ENCODE measurements at regions not wholly inside any gene's neighbourhood (a gene's known extent, or its start where the extent isn't known, plus 50 kb on each side); places are given as distances from the start of the nearest gene placed in this dataset.
A peak's percentile ranks its signal among the peaks of the same experiment; 100 is the strongest.

DNA sequence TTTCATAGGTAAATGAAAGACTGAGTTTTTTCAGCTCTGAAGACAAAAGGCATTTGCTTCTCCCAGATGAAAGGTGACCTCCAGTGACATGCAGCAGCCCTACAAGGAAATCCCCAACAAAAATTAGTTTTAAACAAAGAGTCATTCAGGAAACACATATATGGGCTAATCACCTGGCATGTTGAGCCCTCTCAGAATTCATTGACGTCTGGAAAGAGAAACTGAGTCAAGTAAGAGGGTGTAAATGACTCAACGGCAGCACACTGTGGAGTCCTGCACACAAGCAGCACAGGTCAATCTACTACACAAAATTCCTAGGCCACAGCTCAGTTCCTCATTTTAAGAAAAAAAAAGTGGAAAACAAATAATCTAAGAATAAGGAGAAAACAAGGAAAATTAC, 592.3 kb downstream of the EPHA7 start:
- DNase-seq (ENCODE audit: low read depth): no peak

DNA sequence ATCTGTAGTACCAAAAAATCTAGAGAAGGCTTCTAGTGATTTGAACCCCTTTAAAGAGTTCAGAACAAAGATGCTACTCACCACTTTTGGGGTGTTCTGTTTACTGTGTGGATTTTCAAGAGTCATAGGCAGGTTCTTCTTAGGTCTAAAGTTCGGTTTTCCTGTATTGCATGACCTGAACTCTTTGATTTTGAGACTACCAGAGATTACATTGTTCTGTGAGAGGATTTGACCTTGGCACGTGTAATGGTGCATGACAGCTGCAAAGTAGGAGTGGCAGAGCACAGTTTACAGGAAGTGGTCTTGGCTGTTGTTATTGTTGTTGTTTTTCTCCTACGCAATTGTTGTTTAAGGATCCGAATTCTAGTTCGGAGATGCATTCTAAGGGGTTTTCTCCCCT, 592.7 kb downstream of the EPHA7 start:
- no peak for DNase-seq (ENCODE audit: low read depth)

- no peak for DNase-seq (ENCODE audit: low read depth)
These were observed 597.1 kb downstream of the EPHA7 start for GRCh38 chr6:92822222-92822621.

GRCh38 chr6:92820601-92821000, 598.8 kb downstream of the EPHA7 start:
- no peak for DNase-seq (ENCODE audit: low read depth)

- DNase-seq (ENCODE audit: low read depth): no peak
These were observed 608.4 kb downstream of the EPHA7 start for GRCh38 chr6:92810913-92811312.

DNA sequence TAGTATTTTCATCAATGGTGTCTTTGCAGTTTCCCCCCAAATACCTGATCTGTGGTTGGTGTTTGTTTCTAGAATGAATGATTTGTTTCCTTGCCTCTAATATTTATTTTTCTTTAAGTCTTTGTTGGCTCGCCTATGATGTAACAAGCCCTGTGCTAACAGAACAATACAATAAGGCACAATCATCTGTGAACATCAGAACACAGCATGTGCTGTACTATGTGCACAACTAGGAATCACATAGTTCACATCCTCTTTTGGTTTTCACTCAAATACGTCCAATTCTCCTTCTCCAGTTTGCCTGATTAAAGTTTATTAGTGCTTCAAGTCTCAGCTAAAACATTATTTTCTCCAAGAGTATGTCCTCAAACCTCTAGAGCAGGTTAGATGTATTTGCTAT, 613.1 kb downstream of the EPHA7 start:
- no peak for DNase-seq (ENCODE audit: low read depth)

DNA sequence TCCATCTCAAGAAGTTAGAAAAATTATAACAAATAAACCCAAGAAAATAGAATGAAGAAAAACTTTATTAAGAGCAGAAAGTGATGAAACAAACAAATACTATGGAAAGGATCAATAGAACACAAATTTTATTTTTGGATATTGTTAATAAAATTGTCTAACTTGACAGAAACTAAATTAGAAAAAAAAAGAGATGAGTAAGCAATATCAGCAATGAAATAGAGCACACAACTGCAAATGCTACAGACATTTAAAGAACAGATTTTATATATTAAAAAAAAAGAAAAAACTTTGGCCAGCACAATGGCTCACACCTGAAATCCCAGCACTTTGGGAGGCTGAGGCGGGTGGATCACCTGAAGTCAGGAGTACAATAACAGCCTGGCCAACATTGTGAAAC, 628.0 kb downstream of the EPHA7 start:
- DNase-seq (ENCODE audit: low read depth): no peak

DNA sequence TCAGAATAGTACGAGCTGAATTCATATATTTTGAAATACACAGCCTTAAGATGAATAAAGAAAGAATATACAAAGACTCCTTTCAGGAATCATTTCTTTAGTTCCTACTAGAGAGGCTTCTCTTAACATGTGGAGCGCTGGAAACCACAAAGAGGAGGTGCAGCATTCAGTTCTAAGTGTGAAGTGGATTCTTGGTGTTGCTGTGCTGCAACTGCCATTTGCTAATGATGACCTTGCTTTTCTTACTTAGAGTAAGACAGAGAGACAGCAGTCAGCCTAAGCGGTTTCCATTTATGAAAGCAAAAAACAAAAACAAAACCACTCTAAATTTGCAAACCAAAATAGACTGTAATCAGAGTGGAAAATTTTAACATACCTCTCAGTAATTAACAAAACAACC, 629.0 kb downstream of the EPHA7 start:
- DNase-seq (ENCODE audit: low read depth): no peak

DNA sequence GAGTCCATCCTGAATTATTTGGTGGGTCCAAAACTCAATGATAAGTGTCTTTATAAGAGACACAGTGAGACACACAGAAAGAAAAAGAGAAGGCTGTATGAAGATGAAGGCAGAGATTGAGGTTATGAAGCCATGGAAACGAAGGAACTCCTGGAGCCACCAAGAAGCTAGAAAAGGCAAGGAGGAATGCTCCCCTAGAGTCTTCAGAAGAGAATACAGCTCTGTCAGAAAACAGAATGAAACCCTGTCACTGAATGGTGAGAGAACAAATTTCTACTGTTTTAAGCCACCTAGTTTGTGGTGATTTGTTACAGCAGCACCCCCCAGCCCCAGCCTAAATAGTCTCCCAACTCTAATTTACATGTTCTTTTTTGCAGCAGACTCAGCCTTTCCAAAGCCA, 635.1 kb downstream of the EPHA7 start:
- DNase-seq (ENCODE audit: low read depth): no peak

GRCh38 chr6:92779746-92780145, 639.6 kb downstream of the EPHA7 start:
- DNase-seq (ENCODE audit: low read depth): peak; percentile 1

GRCh38 chr6:92777146-92777740, 642.1 kb downstream of the EPHA7 start:
- DNase-seq (ENCODE audit: low read depth): no peak

DNA sequence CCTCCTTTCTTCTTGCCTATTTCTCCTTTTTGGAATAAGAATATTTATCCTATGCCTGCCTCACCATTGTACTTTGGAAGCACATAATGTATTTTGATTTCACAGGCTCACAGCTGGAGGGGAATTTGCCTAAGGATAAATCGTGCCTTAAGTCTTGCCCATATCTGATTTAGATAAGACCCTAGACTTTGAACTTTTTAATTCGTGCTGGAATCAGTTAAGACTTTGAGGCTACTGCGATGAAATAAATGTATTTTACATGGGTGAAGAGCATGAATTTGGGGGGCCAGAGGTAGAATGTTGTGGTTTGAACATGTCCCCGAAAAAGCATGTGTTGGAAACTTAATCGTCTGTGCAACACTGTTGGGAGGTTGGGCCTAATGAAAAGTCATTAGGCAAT, 648.8 kb downstream of the EPHA7 start:
- no peak for DNase-seq (ENCODE audit: low read depth)

GRCh38 chr6:92767101-92767500, 652.3 kb downstream of the EPHA7 start:
- no peak for DNase-seq (ENCODE audit: low read depth)

DNA sequence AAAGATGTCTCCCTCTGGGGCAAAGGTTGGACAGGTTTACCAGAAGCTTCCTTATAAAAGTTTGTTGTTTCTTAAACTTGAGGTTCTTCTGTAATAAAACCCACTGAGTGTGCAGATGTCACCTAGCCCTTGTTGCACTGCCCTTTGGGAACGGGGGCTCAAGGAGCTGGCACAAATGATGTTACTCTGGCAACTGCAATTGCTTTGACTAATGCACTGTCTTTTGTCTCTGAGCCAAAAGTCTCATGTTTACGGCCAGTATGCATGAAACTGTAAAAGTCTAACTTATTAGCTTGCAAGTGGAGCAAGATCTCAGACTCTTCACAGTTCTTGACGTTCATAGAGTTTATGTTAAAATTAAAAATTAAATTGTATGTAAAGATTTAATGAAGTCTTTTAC, 655.7 kb downstream of the EPHA7 start:
- DNase-seq (ENCODE audit: low read depth): no peak

DNA sequence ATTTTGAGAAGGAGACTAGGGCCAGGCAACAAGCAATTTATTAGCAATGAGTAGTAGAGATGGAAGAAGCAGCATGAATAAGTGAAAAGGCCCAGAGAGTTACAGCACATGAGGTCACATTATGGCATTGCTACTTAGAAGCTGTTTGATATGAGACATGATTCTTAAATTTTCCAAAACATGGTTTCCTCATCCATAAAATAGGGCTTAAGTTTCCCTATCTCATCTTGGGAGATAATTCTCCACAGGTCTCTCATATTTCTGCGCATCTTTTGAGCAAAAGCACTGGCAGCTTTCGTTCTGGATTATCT, 656.1 kb downstream of the EPHA7 start:
- no peak for DNase-seq (ENCODE audit: low read depth)

DNA sequence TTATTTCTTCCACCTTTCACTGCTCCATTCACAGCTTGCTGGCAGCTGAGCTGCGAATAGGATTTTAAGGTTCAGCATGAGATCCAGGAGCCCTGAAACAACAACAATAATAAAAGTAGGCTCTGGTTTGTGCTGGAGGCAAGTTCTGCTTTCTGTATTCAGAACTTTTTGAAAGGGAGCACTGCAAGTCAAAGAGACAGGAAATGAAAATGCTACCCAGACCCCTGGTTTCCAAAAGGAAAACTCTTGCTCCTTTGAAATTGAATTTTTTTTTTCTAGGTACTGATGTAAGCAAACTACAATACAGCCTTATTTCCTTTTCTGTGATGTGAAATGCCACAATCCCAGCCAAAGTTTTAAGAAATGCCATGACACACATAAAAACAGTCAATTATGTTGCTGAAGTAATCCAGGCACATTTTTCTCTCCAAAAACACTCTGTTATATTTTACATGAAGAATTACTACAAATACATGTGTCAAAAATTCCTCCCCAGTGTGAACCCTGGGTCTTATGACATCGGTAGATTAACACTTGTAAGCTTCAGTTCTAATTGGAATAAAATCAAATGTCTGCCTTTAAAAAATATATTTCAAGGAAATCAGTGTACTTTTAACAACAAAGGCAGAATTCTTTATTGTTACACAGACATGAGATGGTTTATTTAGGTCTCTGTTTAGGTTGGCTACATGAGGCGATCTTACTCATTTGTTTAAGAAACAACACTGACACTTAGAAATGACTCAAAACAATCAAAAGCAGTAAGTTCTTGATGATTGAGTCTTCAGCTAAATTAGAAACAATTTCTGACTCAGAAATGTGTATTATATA, 656.7 kb downstream of the EPHA7 start:
- DNase-seq (ENCODE audit: low read depth): no peak

DNA sequence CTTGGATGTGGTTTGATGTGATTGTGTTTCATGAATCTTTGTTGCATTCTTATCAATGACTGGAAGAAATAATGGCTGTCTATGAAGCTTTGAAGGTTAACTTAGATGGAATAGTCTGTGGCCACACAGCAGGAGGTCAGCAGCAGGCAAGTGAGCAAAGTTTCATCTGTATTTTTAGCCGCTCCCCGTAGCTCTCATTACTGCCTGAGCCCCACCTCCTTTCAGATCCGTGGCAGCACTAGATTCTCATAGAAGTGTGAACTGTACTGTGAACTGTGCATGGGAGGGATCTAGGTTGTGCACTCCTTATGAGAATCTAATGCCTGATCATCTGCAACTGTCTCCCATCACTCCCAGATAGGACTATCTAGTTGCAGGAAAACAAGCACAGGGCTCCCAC, 660.2 kb downstream of the EPHA7 start:
- no peak for DNase-seq (ENCODE audit: low read depth)

GRCh38 chr6:92757925-92758324, 661.4 kb downstream of the EPHA7 start:
- no peak for DNase-seq (ENCODE audit: low read depth)

GRCh38 chr6:92756912-92757311, 662.4 kb downstream of the EPHA7 start:
- DNase-seq (ENCODE audit: low read depth): no peak

- no peak for DNase-seq (ENCODE audit: low read depth)
These were observed 665.4 kb downstream of the EPHA7 start for GRCh38 chr6:92753956-92754355.

DNA sequence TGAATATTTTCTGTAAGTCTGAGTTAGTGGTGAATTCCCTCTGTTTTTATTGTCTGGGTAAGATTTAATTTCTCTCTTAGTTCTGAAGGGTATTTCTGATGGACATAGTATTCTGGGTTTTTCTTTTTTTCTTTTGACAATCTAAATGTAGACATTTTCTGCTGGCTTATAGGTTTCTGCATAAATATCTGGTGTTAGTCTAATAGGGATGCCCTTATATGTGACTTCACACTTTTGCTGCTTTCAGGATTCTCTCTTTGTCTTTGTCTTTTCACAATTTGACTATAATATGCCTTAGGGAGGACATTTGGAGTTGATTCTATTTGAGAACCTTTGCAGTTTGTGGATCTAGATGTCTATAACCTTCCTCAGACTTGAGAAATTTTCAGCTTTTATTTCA, 667.2 kb downstream of the EPHA7 start:
- DNase-seq (ENCODE audit: low read depth): no peak

DNA sequence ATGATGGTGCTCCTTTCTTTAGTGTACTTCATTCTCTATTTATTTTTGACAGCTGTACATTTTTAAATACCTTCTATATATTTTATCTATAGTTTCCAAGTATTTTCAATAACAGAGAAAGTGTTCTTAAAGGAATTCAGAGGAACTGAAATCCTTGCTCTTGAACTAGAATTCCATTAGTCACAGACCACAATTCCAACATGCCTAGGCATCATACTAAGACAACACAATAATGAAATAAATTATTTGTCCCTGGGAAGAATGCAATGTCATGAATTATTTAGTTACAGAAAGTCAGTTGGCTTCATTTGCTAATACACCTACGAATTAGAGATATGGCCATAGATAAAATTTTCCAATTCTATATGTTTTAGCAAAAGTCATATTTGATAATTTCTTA, 671.2 kb downstream of the EPHA7 start:
- DNase-seq (ENCODE audit: low read depth): no peak

- no peak for DNase-seq (ENCODE audit: low read depth)
These were observed 681.4 kb downstream of the EPHA7 start for GRCh38 chr6:92737983-92738382.

- no peak for DNase-seq (ENCODE audit: low read depth)
These were observed 695.9 kb downstream of the EPHA7 start for GRCh38 chr6:92723390-92723931.
